GM21447 (cell line): ENCODE measurements at regions not wholly inside any gene's neighbourhood (a gene's known extent, or its start where the extent isn't known, plus 50 kb on each side); places are given as distances from the start of the nearest gene placed in this dataset.
"Not testable (repeated sequence)": the region's sequence is repeated elsewhere in the genome, so short reads cannot be mapped to it uniquely, and the experiment has no call there.

ENCODE experiments used
- ATAC-seq: cut with Tn5 transposase; IDR thresholded peaks from one replicate; pipeline ENCODE4 v1.9.1; 2021; ENCODE audit not compliant: unreplicated experiment

- ATAC-seq, result no peak
Measured at GRCh38 chr5:107011605-107012004, 659.1 kb downstream of the EFNA5 start.

DNA sequence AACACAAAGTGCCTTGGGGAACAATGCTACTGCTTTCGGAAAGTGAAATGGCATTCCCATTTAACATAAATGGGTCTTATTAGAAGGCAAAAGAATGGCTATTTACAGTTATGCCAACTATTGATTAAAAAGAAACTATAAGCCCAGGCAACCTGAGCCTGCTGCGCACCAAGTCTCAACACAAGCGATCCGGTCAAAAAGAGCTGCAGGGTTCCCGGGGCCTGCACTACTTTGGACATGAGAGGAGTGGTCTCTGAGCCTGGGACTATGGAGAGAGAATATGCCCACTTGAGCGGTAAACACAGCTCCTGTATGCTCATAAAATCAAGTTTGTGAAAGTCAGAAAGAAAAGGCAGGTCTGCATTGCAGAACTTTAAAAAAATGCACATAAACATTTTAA, 660.7 kb downstream of the EFNA5 start:
- no peak for ATAC-seq

GRCh38 chr5:107005653-107006052, 665.1 kb downstream of the EFNA5 start:
- ATAC-seq, result no peak

DNA sequence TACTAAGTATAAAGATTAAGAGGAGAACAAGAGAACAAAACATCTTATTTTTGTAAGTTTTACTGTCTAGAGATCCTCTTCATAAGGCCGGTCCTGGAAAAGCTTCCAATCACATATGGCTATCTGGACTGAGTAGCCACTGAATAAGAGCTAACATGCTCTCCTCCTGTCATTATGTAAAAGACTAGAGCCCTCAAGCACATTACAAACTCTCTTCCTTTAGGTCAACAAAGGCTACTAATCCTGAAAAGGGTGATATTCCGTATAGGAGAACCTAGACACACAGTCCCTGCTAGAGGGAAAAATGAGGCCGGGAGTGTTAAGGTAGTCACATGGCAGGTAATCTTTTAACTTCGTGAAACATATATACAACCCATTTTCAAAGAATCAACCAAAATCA, 665.6 kb downstream of the EFNA5 start:
- ATAC-seq, result no peak

GRCh38 chr5:107002115-107002514, 668.6 kb downstream of the EFNA5 start:
- no peak for ATAC-seq

DNA sequence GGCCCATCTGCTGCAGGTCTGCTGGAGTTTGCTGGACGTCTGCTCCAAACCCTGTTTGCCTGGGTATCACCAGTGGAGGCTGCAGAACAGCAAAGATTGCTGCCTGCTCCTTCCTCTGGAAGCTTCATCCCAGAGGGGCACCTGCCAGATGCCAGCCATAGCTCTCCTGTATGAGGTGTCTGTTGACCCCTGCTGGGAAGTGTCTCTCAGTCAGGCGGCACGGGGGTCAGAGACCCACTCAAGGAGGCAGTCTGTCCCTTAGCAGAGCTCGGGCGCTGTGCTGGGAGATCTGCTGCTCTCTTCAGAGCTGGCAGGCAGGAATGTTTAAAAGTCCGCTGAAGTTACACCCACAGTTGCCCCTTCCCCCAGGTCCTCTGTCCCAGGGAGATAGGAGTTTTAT, 671.2 kb downstream of the EFNA5 start:
- ATAC-seq, result not testable (repeated sequence)

- no peak for ATAC-seq
Measured at GRCh38 chr5:106986006-106986405, 684.7 kb downstream of the EFNA5 start.

DNA sequence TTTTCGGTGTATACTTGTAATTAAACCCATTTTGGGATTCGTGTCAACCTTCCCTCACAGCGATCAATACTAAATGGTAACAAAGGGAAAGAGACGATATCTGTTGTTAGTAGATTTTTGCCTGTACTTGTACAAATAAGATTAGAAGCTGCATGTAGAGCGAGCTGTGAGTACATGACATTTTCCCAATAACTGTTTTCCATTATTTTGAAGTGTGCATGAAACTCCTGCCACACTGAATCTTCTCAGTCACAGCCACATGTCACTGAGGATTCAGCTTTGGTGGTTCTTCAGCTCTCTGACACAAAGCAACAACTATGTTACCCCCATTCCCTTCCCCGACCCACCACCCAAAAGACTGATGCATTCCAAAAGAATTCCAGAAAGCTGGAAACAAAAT, 685.6 kb downstream of the EFNA5 start:
- no peak for ATAC-seq

GRCh38 chr5:106979178-106979577, 691.6 kb downstream of the EFNA5 start:
- ATAC-seq, result not testable (repeated sequence)

DNA sequence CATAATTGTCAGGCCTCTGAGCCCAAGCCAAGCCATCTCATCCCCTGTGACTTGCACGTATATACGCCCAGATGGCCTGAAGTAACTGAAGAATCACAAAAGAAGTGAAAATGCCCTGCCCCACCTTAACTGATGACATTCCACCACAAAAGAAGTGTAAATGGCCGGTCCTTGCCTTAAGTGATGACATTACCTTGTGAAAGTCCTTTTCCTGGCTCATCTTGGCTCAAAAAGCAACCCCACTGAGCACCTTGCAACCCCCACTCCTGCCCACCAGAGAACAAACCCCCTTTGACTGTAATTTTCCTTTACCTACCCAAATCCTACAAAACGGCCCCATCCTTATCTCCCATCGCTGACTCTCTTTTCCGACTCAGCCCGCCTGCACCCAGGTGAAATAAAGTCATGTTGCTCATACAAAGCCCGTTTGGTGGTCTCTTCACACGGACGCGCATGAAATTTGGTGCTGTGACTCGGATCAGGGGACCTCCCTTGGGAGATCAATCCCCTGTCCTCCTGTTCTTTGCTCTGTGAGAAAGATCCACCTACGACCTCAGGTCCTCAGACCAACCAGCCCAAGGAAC, 692.1 kb downstream of the EFNA5 start:
- ATAC-seq, result not testable (repeated sequence)

GRCh38 chr5:106976363-106976762, 694.4 kb downstream of the EFNA5 start:
- no peak for ATAC-seq

GRCh38 chr5:106974272-106974671, 696.5 kb downstream of the EFNA5 start:
- no peak for ATAC-seq

- ATAC-seq, result no peak
Measured at GRCh38 chr5:106966686-106967315, 703.9 kb downstream of the EFNA5 start.

GRCh38 chr5:106964132-106964531, 706.6 kb downstream of the EFNA5 start:
- no peak for ATAC-seq

GRCh38 chr5:106963630-106964029, 707.1 kb downstream of the EFNA5 start:
- no peak for ATAC-seq

- ATAC-seq, result no peak
Measured at GRCh38 chr5:106962464-106963230, 708.1 kb downstream of the EFNA5 start.

GRCh38 chr5:106959387-106959786, 711.4 kb downstream of the EFNA5 start:
- ATAC-seq, result no peak

DNA sequence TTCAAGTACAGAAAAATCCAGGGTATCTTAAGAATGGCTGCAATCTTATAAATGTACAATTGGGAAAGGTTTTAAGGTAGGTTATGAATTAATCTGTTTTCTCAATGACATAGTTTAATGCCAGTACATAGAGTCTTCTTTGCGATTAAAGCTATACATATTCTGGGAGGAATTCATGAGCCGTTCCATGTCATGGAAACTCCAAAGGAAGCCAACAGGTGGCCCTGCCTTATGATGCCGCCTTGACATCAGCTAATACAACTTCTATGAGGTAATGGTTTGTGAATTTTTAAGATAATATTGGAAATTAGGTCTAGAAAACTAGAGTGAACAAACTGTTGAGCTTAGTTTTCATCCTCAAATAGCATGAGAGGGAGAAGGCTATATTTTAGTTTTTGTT, 713.4 kb downstream of the EFNA5 start:
- ATAC-seq, result no peak

DNA sequence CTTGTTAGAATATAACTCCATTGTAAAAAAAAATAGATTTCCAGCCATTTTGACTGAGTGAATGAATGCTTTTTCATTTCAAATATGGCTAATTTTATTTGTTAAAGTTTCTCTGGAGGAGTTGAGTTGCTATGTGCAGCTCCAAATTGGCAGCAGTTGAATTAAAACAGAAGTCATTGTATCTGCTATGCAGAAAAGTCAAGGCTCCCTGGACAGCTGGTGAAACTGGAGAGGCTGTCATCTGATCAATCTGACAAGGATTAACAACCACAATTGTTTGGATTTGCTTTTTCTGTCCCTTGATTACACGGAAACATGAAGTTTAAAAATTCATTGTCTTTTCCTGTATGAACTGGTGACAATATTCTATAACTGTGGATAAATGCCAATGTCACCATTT, 713.9 kb downstream of the EFNA5 start:
- no peak for ATAC-seq

GRCh38 chr5:106956187-106956586, 714.5 kb downstream of the EFNA5 start:
- ATAC-seq, result no peak

DNA sequence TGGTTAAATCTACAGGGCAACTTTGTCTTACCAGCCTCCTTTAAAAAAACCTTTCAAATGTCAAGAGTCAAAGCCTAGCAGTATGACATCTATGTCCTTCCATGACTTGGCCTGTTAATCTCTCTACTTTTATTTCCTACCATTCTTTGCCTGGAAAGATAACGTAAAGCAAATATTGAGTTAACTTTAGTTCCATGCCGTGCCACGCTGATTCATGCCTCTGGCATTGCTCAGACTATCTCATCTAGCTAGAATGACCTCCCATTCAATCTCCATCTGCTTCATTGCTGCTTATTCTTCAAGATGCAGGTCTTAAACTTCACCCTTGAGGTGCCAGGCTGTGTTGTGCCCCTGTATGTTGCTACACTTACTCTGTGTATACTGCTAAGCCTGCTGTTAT, 729.8 kb downstream of the EFNA5 start:
- ATAC-seq, result no peak

GRCh38 chr5:106940301-106940846, 730.4 kb downstream of the EFNA5 start:
- ATAC-seq, result no peak
